NCI-H146 (cell line): ENCODE measurements at regions not wholly inside any gene's neighbourhood (a gene's known extent, or its start where the extent isn't known, plus 50 kb on each side); places are given as distances from the start of the nearest gene placed in this dataset.

Experiments used
- DNase-seq: peaks from one replicate; lab custom pipeline; 2025; lab: John Stamatoyannopoulos, UW

GRCh38 chr10:118175148-118175547, 128.4 kb upstream of the RAB11FIP2 start:
- no peak for DNase-seq

DNA sequence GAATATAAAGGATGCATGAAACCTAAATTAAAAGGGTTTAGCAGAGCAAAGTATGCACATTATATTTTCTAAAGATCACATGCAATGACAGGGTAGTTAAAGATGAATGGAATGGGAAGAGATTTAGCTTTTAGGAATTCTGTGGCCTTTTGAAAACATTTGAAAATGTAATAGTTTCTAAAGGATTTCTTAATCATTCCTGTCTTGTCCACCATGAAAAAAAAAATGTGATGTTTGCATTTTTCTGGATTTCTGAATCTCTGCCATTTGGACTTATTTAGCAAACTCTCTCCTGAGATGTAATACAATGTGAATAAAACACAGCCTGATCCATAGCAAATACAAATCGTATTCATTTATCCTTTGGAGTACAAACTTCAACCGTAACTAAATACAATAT, 126.6 kb upstream of the RAB11FIP2 start:
- no peak for DNase-seq

GRCh38 chr10:118171861-118172260, 125.1 kb upstream of the RAB11FIP2 start:
- DNase-seq: no peak

GRCh38 chr10:118167056-118167700, 120.4 kb upstream of the RAB11FIP2 start:
- no peak for DNase-seq

DNA sequence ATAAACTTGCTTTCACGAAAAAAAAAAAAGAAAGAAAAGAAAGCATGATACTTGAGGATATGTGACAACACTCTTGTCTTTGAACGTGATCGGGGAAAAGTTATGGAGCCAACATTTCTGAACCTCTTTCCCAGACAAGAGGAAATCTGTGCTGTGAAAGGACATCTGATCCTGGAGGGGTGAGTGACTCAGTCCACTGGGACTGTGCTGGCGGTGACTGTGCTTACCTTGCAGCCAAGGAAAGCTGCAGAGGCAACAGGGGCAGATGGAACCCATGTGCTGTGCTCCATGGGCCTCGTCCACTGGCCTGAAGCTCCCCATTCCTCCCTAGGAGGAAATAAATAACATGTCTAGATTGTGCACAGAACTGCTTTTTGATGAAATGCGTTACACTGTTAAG, 116.5 kb upstream of the RAB11FIP2 start:
- DNase-seq: no peak

DNA sequence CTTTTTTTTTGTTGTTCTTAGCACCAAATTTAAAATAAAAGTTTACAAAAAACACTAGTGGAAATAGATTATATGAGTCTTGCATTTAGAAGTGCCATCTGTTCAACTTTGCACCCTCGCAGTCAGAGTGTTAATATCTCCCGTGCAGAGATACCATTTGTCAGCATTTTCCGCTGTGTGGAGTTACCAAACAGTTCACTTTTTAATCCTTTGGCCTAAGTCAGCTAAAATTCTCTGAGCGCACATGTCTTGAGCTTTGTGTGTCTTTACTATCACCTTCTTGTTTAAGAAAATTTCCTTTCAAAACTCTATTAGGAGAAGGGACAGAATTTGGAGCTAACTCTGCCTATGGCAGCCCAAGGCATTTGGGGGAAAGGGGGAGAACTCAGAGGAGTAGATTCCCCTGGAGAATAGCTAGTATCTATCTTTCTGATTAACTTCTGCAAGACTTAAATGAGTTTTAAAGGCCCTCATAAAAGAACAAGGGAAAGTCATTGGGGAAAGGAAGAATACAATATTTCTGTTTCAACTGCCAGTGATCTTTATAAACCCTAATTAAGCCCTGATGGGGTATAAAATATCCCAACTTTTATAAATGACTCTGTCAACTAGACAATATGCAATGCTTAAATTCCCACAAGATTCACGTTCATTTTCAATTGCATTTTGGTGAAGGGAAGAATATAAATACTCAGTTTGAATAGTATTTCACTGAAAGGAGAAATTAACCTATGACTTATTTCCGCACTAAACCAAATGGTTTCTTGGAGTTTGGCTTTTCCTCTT, 114.9 kb upstream of the RAB11FIP2 start:
- DNase-seq: no peak

DNA sequence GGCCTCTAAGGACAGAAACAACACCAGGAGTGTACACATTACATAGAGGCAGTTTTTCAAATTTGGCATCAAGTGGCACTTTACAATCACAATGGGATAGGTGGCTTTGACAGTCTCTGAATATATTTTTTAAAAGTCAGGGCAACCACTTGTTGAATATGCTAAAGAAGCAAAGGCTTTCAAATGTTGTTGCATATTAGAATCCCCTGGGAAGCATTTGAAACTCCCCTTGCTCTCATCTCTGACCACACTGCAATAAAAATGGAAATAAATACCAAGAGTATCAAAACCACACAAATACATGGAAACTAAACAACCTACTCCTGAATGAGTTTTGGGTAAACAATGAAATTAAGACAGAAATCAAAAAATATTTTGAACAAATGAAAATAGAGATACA, 106.5 kb upstream of the RAB11FIP2 start:
- DNase-seq: no peak

- no peak for DNase-seq
Observed at GRCh38 chr10:118151461-118151860, 104.7 kb upstream of the RAB11FIP2 start.

- DNase-seq: no peak
Observed at GRCh38 chr10:118148247-118148646, 101.5 kb upstream of the RAB11FIP2 start.

GRCh38 chr10:118145256-118145655, 98.5 kb upstream of the RAB11FIP2 start:
- no peak for DNase-seq

GRCh38 chr10:118141471-118141870, 94.7 kb upstream of the RAB11FIP2 start:
- no peak for DNase-seq

- no peak for DNase-seq
Observed at GRCh38 chr10:118139321-118139720, 92.6 kb upstream of the RAB11FIP2 start.

- no peak for DNase-seq
Observed at GRCh38 chr10:118128675-118129074, 81.9 kb upstream of the RAB11FIP2 start.

DNA sequence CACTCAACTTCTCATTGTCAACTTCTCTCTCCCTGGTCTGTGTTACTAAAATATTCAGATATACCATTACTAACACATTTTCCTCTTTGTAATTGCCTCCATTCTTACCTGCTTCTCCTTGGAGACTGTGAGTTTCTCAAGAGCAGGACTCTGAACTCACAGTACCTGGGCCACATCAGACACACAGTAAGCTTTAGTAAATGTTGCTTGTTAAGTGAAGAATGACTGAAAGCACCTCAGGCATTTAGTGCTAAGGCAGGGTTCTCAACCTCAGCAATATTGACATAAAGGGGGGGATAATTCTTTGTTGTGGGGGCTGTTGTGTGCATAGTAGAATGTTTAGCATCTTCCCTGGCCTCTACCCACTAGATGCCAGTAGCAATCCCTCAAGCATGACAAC, 72.0 kb upstream of the RAB11FIP2 start:
- no peak for DNase-seq

- DNase-seq: no peak
Observed at GRCh38 chr10:118116715-118117449, 70.1 kb upstream of the RAB11FIP2 start.

GRCh38 chr10:118116362-118116714, 69.6 kb upstream of the RAB11FIP2 start:
- DNase-seq: no peak

GRCh38 chr10:118115701-118116100, 69.0 kb upstream of the RAB11FIP2 start:
- DNase-seq: no peak

GRCh38 chr10:118114992-118115391, 68.3 kb upstream of the RAB11FIP2 start:
- DNase-seq: no peak

- DNase-seq: no peak
Observed at GRCh38 chr10:118112543-118113125, 65.9 kb upstream of the RAB11FIP2 start.

DNA sequence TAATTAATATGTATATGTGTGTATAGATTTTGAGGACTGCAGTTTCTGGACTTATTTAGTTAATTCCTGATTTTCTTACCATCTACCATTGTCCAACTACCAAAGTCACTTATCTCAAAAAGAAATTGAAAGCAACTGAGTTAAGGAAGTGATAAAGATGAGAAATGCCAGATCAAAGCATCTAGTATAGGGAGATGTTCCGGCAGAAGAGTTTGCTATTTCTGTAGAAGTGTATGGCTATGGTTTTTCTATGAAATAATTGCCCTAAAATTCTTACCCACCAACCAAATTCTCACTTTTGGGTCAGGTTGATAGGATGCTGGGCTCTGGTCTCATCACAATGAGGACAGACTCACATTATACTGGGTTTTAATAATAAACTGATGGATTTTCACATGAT, 64.0 kb upstream of the RAB11FIP2 start:
- no peak for DNase-seq

GRCh38 chr10:118108194-118109026, 61.7 kb upstream of the RAB11FIP2 start:
- peak; percentile 66 for DNase-seq

GRCh38 chr10:118107541-118107940, 60.8 kb upstream of the RAB11FIP2 start:
- no peak for DNase-seq
